Smooth muscle cell of the brain vasculature (primary cell): ENCODE measurements at regions not wholly inside any gene's neighbourhood (a gene's known extent, or its start where the extent isn't known, plus 50 kb on each side); places are given as distances from the start of the nearest gene placed in this dataset.
A peak's percentile ranks its signal among the peaks of the same experiment; 100 is the strongest.

Experiments
- DNase-seq: peaks from one replicate; pipeline ENCODE4 v3.0.0-alpha.2; 2012; ENCODE audit warnings: low read depth, low spot score

DNA sequence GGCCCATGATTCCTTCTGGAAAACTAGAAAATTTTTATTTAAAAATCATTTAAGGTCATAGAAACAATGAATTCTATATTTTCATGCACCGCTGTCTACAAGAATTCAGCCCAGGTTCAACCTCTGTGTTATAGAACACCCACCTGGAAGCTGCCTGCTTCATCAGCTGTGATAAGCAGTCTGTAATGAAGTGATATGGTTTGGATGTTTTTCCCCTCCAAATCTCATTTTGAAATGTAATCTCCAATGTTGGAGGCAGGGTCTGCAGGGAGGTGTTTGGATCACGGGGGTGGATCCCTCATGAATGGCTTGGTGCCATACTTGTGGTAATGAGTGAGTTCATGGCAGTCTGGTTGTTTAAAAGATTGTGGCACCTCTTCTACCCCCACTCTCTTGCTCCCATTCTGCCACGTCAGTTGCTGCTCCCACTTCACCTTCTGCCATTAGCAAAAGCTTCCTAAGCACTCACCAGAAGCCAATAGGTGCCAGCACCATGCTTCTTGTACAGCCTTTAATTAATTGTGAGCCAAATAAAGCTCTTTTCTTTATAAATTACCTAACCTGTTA is 55.6 kb downstream of the MRPL32 start:
- no peak for DNase-seq

- no peak for DNase-seq
Observed at GRCh38 chr7:42991024-42991423, 58.8 kb downstream of the MRPL32 start.

DNA sequence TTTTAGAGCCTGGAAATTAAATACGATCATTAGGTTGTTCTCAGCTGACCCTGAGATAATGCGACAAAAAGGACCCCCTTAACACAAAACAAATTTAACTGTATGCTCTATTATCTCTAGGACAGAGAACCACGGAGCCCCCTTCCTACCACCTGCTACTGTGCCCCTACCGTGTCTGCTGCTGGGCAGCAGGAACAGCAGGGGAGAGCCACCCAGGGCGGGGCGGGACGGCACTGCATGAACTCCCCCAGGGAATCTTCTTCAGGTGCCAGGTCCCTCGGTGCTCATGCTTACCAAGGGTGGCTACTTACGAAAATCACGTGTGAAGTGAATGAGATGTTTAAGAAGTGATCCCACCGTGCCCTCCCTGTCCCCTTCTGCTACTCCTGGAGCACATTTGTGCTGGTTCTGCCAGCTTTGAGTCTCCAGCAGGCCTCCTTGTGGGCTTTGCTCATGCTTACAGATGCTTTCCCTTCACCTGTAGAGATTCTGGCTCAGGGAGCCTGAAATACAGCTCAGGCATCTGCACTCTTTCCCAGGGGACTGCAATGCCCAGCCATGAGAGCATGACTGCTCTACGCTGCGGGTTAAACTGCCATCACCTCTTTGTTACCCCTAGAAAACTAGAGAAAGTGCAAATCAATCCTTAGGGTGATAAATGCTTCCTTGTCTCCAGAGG is 59.9 kb downstream of the MRPL32 start:
- no peak for DNase-seq

- no peak for DNase-seq
Observed at GRCh38 chr7:42993038-42993437, 60.9 kb downstream of the MRPL32 start.

DNA sequence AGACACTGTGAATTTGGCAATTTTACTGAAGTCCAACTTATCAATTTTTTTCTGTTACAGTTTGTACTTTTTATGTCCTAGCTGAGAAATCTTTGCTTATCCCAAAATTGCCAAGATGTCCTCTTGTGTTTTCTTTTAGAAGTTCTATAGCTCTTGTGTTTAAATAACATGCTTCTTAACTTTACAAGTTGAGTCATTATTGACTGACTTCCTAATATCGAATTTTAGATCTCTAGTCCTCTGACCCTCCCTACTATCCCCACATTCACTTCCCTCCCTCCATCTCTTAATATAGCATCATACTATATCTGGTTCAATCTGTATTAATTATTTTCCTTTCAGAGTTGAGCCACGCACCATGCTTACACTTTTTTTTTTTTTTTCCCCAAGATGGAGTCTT is 61.9 kb downstream of the MRPL32 start:
- no peak for DNase-seq

GRCh38 chr7:42997611-42998010 is 65.4 kb downstream of the MRPL32 start:
- no peak for DNase-seq

- DNase-seq = no peak
Observed at GRCh38 chr7:43004082-43004481, 71.9 kb downstream of the MRPL32 start.

DNA sequence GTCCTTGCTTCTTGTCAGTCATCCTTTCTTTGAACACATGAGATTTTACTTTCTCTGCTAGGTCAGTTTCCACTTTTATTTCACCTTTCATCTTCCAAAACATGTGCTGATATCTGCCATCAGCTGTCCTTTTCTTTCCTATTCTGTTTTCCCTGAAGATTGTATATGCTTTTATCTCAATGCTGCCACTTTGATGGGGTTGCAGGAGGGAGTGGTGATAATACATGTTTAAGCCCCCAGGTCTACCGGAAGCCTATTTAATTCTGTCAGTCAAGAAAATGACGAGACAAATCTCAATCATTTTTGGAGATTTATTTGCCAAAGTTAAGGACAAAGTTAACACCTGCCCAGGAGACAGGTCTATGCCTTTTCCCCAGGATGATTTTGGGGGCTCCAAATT is 73.8 kb downstream of the MRPL32 start:
- no peak for DNase-seq

GRCh38 chr7:43010061-43010460 is 77.9 kb downstream of the MRPL32 start:
- DNase-seq = no peak

- no peak for DNase-seq
Observed at GRCh38 chr7:43011879-43012278, 79.7 kb downstream of the MRPL32 start.

GRCh38 chr7:43014406-43014805 is 82.2 kb downstream of the MRPL32 start:
- no peak for DNase-seq

DNA sequence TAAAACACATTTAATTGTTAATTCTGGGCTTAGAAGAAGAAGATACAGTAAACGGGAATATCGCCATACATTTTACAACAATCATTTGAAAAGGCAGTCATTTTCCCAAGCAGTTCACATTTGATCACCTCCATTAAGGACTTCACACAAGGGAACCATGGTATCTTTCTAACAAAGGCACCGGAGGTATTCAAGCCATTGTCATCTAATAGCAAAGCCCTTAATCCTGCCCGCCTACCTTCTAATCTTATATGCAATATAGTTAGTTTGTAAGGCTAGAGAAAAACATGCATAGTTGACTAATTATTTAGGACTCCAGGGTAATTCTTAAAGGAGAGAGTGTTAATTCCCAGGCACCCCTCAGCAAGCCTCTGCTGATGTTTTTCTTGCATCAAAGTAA is 83.1 kb downstream of the MRPL32 start:
- DNase-seq = no peak

DNA sequence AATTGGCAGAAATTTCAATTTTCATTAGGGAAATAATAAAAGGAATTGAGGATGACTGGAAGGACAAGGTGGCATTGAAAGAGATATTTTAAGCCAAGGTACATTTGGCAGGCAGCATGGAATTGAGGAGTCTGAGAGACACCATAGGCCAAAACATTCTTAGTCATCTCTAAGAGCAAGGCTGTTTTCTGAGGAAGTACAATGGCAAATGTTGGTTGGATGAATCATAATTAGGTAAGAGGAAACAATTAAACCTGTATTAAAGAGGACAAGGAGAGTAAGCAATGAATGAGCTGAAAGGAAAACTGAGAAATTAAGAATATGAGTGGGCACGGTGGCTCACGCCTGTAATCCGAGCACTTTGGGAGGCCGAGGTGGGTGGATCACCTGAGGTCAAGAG is 86.3 kb downstream of the MRPL32 start:
- no peak for DNase-seq

DNA sequence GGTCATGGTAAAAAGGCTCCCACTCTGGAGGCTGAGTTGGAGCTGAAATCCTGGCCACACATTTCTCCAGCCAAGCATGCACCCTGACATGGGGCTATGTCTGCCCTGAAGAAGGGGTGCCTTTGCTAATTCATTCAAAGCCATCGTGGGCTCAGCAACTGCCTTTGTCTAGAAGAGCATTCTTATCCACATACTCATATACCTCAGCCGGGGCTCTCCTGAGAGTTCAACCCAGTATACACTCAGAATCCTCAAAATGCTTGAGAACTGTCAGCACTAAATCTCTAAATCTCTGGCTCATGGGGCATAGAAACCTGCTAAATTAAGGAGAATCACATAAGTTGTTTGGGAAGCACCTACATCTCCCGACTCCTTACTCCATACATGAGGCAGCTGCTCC is 89.3 kb downstream of the MRPL32 start:
- no peak for DNase-seq

GRCh38 chr7:43022008-43022407 is 89.8 kb downstream of the MRPL32 start:
- DNase-seq = no peak

GRCh38 chr7:43033369-43033768 is 79.1 kb upstream of the HECW1 start:
- no peak for DNase-seq

DNA sequence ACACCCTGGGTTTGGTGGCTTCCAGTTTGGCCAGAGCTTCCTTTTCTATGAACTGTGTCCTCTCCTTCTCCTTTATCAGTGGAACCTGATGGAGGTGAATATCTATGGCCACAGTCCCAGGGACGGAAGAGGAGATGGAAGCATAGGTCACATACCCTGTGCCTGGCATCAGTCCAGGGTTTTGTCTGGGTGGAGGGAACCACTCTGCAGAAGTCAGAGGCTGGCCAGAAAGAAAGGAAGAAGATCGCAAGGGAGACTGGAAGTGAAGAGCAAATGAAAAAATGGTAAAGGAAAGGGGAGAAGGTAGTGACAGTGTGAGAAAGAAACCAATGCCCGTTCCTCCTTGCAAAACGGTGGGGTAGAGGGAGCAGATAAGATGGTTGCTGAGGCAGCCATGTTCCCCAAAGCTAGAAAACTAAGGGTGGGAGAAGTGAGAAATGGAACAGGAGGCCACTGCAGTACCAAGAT is 77.9 kb upstream of the HECW1 start:
- DNase-seq = no peak

GRCh38 chr7:43037531-43037930 is 74.9 kb upstream of the HECW1 start:
- no peak for DNase-seq

GRCh38 chr7:43038254-43038653 is 74.2 kb upstream of the HECW1 start:
- DNase-seq = no peak

GRCh38 chr7:43039346-43039745 is 73.1 kb upstream of the HECW1 start:
- DNase-seq = peak; percentile 24

- no peak for DNase-seq
Observed at GRCh38 chr7:43040461-43040860, 72.0 kb upstream of the HECW1 start.

DNA sequence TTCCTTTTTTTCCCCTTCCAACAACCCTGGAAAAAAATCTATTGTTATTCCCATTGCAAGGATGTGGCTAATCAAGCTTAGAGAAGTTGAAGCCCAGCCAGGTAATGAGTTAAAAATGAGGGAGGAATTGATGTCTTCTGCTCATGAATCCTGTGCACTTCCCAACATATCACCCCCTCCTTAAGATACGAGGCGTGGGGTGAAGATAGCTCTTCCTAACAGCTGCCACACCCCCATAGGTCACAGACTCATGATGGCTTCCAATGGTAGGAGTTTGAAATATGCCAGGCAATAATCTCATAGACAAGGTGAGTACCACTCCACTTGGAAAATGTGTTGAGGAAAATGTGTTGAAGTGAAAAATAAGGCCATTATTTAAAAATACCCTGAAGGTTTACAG is 71.3 kb upstream of the HECW1 start:
- no peak for DNase-seq

DNA sequence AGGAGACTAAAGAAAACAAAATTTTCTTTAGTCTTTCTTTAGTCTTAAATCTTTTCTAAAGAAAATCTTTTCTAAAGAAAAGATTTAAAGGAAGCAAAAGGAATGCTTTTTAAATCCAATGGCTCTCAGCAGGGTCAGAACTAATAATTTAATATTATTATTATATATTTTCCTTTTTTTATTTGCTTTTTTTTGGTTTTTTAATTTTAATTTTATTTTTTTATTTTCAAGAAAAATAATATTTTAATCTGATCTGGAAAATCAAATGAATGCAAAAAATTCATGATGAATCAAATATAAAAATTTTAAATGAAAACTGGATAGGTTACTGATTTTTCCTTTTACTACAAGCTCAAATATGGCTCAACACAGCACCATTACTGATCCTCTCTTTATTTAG is 70.7 kb upstream of the HECW1 start:
- DNase-seq = no peak

DNA sequence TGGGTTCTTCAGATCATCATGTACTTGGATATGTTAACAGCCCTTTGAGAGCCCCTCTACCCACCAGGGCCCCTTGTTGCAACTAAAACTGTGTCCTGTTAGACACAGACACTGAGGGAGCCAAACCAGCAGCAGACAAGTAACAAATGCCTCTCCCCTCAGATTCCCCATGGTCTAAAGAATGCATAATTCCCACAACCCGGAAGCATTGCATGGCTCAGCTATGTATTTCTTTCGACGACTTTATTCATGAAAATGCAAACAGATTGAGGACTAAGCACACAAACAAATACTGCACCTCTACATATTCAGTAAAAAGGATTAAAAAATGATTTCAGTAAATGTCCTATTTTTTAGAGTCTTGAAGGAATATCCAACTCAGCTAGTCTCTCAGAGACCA is 70.1 kb upstream of the HECW1 start:
- DNase-seq = peak; percentile 7
